Thoracic aorta (tissue), 2 donors: ENCODE measurements at regions not wholly inside any gene's neighbourhood (a gene's known extent, or its start where the extent isn't known, plus 50 kb on each side); places are given as distances from the start of the nearest gene placed in this dataset.
A peak's percentile ranks its signal among the peaks of the same experiment; 100 is the strongest.

ENCODE experiments used
- ATAC-seq: fragments of 150-250 bp; one replicate; pipeline ENCODE4 v1.8.0; 2017; ENCODE audit warnings: low read depth; ENCODE audit not compliant: insufficient number of reproducible peaks, low FRiP score
- DNase-seq: peaks from one replicate; pipeline ENCODE4 v3.0.0-alpha.2; 2020; ENCODE audit warnings: low spot score
- H3K27ac ChIP-seq, 2 donors: fragments of 200-600 bp; sonication (generic); 1 replicate in 1 of 2; 2 replicates in 1 of 2; pipeline ENCODE4 v1.5.1; 2016; ENCODE audit warnings: mild to moderate bottlenecking in 2 of 2, moderate library complexity in 2 of 2
- H3K27me3 ChIP-seq: fragments of 200-600 bp; sonication (generic); replicated peaks from 2 replicates; pipeline ENCODE4 v1.6.0; 2016; ENCODE audit warnings: mild to moderate bottlenecking; ENCODE audit not compliant: insufficient read depth
- H3K36me3 ChIP-seq: fragments of 200-600 bp; sonication (generic); one replicate; pipeline ENCODE4 v1.5.1; 2016
- H3K4me1 ChIP-seq, 2 donors: fragments of 200-600 bp; sonication (generic); 1 replicate in 1 of 2; 2 replicates in 1 of 2; pipeline versions ENCODE4 v1.5.1 to v1.6.0; 2016; ENCODE audit warnings: low read depth in 2 of 2, mild to moderate bottlenecking in 1 of 2; ENCODE audit not compliant: control insufficient read depth in 1 of 2
- H3K4me3 ChIP-seq: fragments of 200-600 bp; sonication (generic); 2 replicates; pipeline ENCODE4 v1.5.1; 2016; ENCODE audit warnings: mild to moderate bottlenecking
- H3K9me3 ChIP-seq: fragments of 200-600 bp; sonication (generic); 2 replicates; pipeline ENCODE4 v1.5.1; 2016
- TF ChIP-seq, protein P1 (sequence below): fragments of 200-600 bp; sonication (generic); IDR thresholded peaks from one replicate; pipeline ENCODE4 v1.5.1; 2019; ENCODE audit warnings: antibody characterized with exemption

DNA sequence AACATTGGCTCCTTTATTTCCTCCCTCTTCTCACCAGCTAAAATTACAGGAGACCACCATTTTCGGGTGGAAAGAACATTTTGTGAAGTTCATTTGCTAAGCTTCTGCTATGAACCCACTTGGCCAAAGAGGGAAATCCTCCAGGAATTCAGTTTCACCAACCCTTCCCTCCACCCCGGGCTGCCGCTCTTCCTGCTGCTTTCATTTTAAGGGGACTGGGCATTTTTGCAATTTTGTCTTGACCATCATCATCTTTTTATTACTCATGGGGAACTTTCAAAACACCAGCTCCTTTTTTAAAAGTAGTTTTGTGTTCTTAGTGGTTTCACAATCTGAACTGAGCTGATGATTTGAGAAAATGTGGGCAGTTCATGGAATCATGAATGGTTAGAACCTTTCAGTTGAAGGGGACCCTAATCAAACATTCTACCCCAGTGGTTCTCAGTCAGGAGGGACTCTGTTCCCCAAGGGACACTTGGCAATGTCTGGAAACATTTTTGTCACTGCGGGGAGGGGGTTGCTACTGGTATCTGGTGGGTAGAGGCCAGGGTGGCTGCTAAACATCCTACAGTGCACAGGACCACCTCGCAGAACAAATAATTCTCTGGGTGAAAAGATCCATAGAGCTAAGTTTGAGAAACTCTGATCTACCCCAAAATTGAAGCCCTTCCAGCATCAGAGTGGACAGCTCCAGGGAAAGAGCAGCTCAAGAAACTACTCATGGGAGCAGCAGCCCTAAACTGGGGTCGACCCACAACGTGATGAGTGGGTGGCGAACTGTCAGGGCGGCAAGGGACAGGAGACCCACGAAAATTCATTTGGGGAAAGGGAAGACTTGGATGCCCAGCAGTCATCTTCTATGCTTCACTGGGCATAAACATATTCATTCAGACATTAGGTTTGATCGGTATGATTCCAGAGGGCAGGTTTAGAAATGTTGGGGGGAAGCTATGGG is 92.9 kb downstream of the ACKR3 start:
- no peak for ATAC-seq
- Histone ChIP-seq H3K9me3 (no peaks in the 10 kb centered on the region), H3K4me3 (no peak overlapping the region), H3K27ac (peak overlapping the region in 1 of 2 donors; percentile 44), H3K4me1 (peaks cover 17 to 45% of the 10 kb centered on the region in 2 donors), H3K27me3 (no peaks in the 10 kb centered on the region), H3K36me3 (no peaks in the 10 kb centered on the region)
- no peak for DNase-seq
- TF ChIP-seq, protein P1, sequence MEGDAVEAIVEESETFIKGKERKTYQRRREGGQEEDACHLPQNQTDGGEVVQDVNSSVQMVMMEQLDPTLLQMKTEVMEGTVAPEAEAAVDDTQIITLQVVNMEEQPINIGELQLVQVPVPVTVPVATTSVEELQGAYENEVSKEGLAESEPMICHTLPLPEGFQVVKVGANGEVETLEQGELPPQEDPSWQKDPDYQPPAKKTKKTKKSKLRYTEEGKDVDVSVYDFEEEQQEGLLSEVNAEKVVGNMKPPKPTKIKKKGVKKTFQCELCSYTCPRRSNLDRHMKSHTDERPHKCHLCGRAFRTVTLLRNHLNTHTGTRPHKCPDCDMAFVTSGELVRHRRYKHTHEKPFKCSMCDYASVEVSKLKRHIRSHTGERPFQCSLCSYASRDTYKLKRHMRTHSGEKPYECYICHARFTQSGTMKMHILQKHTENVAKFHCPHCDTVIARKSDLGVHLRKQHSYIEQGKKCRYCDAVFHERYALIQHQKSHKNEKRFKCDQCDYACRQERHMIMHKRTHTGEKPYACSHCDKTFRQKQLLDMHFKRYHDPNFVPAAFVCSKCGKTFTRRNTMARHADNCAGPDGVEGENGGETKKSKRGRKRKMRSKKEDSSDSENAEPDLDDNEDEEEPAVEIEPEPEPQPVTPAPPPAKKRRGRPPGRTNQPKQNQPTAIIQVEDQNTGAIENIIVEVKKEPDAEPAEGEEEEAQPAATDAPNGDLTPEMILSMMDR = no peak

DNA sequence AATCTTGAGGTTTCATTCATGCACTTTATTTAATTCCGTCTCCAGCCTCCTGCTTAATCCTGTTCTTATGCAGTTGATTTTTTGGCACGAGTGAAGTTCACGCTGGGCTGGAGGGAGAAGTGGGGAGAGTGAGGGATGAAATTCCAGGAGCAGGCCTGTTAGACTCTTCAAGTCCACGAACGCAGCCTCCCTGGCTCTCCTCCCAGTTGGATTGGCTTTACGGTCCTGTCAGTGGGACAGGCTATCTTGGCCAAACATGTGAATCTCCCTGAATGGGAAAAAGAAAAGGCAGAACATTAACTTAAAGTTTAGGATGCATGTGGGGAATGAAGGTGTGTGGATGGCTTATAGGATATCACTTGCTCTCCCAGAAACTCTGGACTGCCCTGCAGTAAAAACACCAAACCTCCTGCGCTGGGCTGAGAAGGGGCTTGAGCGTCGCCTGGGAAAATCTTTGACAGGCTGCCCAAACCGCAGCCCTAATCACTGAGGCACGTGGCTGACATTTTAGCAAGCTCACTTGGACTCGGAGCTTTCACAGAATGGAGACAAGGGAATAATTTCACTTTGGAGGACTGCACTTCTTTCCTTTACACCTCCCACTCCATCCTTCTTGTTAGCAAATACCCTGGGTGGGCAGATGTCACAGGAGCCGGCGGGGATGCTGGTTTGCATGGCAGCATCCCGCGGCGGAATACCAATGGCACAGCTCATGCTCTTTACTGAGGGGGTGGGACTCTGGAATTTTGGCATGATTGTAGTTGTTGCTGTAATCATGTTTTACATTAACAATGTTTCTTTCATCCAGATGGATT is 93.9 kb downstream of the ACKR3 start:
- ATAC-seq (no peak), DNase-seq (no peak)
- H3K4me1 ChIP-seq = peaks cover 17 to 45% of the 10 kb centered on the region in 2 donors
- no peaks in the 10 kb centered on the region for H3K36me3 ChIP-seq
- H3K27ac ChIP-seq = no peak overlapping the region
- H3K4me3 ChIP-seq = no peak overlapping the region
- H3K27me3 ChIP-seq = no peaks in the 10 kb centered on the region
- H3K9me3 ChIP-seq = no peaks in the 10 kb centered on the region
- TF ChIP-seq, protein P1 = no peak

DNA sequence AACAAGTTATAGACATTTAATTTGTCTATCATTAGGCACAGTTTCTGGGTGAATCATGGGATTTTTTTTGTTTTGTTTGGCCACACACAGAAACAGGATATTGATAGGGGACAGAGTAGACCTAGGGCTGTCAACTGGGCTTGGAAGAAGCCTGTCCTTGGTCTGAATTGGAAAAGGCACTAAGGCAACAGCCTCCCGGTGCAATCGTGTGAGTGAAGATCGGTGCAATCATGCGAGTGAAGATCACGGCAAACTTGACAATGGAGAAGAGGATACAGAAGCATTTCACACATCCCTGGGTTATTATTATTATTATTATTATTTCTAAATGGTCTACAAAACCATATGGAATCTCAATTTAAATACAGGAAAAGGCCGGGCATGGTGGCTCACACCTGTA is 94.5 kb downstream of the ACKR3 start:
- Histone ChIP-seq H3K4me1 (peaks cover 17 to 45% of the 10 kb centered on the region in 2 donors), H3K4me3 (no peak overlapping the region), H3K27ac (no peak overlapping the region), H3K27me3 (no peaks in the 10 kb centered on the region), H3K9me3 (no peaks in the 10 kb centered on the region), H3K36me3 (no peaks in the 10 kb centered on the region)
- ATAC-seq (no peak), DNase-seq (no peak)
- TF ChIP-seq, protein P1 = no peak

DNA sequence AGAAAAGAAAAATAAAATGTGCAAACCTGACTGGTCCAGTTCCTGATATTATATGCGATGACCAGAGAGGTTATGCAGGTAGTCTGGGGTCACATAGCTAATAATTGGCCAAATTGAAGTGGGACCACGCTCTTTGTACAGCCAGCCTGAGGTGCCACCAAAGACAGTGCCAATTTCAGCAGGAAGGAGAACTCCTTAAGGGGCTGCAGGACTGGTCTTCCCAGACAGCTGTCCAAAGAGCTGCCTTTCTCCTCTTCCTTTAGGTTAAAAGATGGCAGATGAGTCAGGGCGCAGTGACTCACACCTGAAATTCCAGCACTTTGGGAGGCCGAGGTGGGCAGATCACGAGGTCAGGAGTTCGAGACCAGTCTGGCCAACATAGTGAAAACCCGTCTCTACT is 95.5 kb downstream of the ACKR3 start:
- DNase-seq = no peak
- no peaks in the 10 kb centered on the region for H3K36me3 ChIP-seq
- no peak overlapping the region for H3K4me3 ChIP-seq
- H3K27ac ChIP-seq = no peak overlapping the region
- TF ChIP-seq, protein P1 = no peak
- no peaks in the 10 kb centered on the region for H3K27me3 ChIP-seq
- no peaks in the 10 kb centered on the region for H3K9me3 ChIP-seq
- ATAC-seq = no peak
- peaks cover 17 to 44% of the 10 kb centered on the region in 2 donors for H3K4me1 ChIP-seq

DNA sequence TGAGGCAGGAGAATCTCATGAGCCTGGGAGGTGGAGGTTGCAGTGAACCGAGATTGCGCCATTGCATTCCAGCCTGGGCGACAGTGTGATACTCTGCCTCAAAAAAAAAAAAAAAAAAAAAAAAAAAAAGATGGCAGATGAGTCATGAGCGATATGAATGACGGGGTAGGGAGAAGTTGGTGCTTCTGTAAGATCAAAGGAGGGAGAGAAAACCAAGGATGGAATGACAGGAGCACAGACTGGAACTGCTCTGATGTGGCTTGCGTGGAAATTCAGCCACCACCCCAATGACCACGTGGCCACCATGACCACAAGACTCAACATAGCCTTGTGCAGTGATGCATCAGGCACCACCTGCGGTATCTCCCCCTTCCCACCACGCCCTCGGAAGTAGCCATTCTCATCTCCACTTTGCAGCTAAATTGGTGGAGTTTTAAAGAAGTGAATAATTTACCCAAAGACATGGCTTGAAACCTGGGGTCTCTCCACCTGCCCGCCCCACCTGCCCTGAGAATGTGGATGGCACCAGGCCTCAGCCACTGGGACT is 96.0 kb downstream of the ACKR3 start:
- Histone ChIP-seq H3K4me3 (no peak overlapping the region), H3K4me1 (peaks cover 14 to 39% of the 10 kb centered on the region in 2 donors), H3K27ac (no peak overlapping the region), H3K36me3 (no peaks in the 10 kb centered on the region), H3K9me3 (no peaks in the 10 kb centered on the region), H3K27me3 (no peaks in the 10 kb centered on the region)
- DNase-seq = no peak
- TF ChIP-seq, protein P1 = no peak
- no peak for ATAC-seq
